WERI-Rb-1 (cell line): ENCODE measurements at regions not wholly inside any gene's neighbourhood (a gene's known extent, or its start where the extent isn't known, plus 50 kb on each side); places are given as distances from the start of the nearest gene placed in this dataset.

Experiments
- DNase-seq: peaks from one replicate; pipeline ENCODE4 v3.0.0-alpha.2; 2020
- H3K27ac ChIP-seq: fragments of 250-450 bp; sonication (Bioruptor Pico); 2 replicates; pipeline ENCODE4 v1.5.1; 2020; ENCODE audit warnings: mild to moderate bottlenecking, moderate library complexity
- H3K27me3 ChIP-seq: fragments of 250-450 bp; sonication (Bioruptor Pico); 2 replicates; pipeline ENCODE4 v1.5.1; 2021; ENCODE audit warnings: mild to moderate bottlenecking, low read depth, moderate library complexity; ENCODE audit not compliant: insufficient read depth, severe bottlenecking
- H3K36me3 ChIP-seq: fragments of 250-450 bp; sonication (Bioruptor Pico); 2 replicates; pipeline ENCODE4 v1.5.1; 2020; ENCODE audit warnings: mild to moderate bottlenecking, moderate library complexity
- H3K4me3 ChIP-seq: 2 replicates; pipeline ENCODE4 v1.5.1; 2011; ENCODE audit warnings: low read depth, mild to moderate bottlenecking, control low read depth, low read length
- H3K9me3 ChIP-seq: fragments of 250-450 bp; sonication (Bioruptor Pico); 2 replicates; pipeline ENCODE4 v1.5.1; 2021; ENCODE audit warnings: mild to moderate bottlenecking, moderate library complexity; ENCODE audit not compliant: severe bottlenecking
- CTCF ChIP-seq: IDR thresholded peaks from 2 replicates; pipeline ENCODE4 v1.5.1; 2011; ENCODE audit warnings: low read depth, mild to moderate bottlenecking, control low read depth, inconsistent platforms, low read length

GRCh38 chr2:12161085-12161484, 414.7 kb downstream of the LPIN1 start:
- no peak for DNase-seq
- Histone ChIP-seq H3K9me3 (no peaks in the 10 kb centered on the region), H3K27me3 (no peaks in the 10 kb centered on the region), H3K27ac (no peak overlapping the region), H3K36me3 (no peaks in the 10 kb centered on the region), H3K4me3 (no peak overlapping the region)
- TF ChIP-seq CTCF, result no peak

- TF ChIP-seq CTCF, result no peak
- no peaks in the 10 kb centered on the region for H3K27me3 ChIP-seq
- no peaks in the 10 kb centered on the region for H3K36me3 ChIP-seq
- H3K27ac ChIP-seq, result no peak overlapping the region
- H3K9me3 ChIP-seq, result no peaks in the 10 kb centered on the region
- DNase-seq, result peak; percentile 73
- no peak overlapping the region for H3K4me3 ChIP-seq
Observed at GRCh38 chr2:12162269-12163247, 416.1 kb downstream of the LPIN1 start.

GRCh38 chr2:12163866-12164265, 417.4 kb downstream of the LPIN1 start:
- DNase-seq, result no peak
- no peak for TF ChIP-seq CTCF
- Histone ChIP-seq H3K36me3 (no peaks in the 10 kb centered on the region), H3K27ac (no peak overlapping the region), H3K9me3 (no peaks in the 10 kb centered on the region), H3K27me3 (no peaks in the 10 kb centered on the region), H3K4me3 (no peak overlapping the region)

GRCh38 chr2:12164689-12165088, 418.3 kb downstream of the LPIN1 start:
- no peaks in the 10 kb centered on the region for H3K36me3 ChIP-seq
- no peak for TF ChIP-seq CTCF
- H3K27ac ChIP-seq, result no peak overlapping the region
- H3K9me3 ChIP-seq, result no peaks in the 10 kb centered on the region
- DNase-seq, result no peak
- H3K4me3 ChIP-seq, result no peak overlapping the region
- no peaks in the 10 kb centered on the region for H3K27me3 ChIP-seq

- Histone ChIP-seq H3K4me3 (no peak overlapping the region), H3K27ac (no peak overlapping the region), H3K9me3 (no peaks in the 10 kb centered on the region), H3K27me3 (no peaks in the 10 kb centered on the region), H3K36me3 (no peaks in the 10 kb centered on the region)
- peak; percentile 45 for DNase-seq
- peak; percentile 66 for TF ChIP-seq CTCF
Observed at GRCh38 chr2:12167525-12168317, 421.3 kb downstream of the LPIN1 start.
